Sigmoid colon (tissue), 6 donors: ENCODE measurements at regions not wholly inside any gene's neighbourhood (a gene's known extent, or its start where the extent isn't known, plus 50 kb on each side); places are given as distances from the start of the nearest gene placed in this dataset.

ENCODE experiments used
- DNase-seq: peaks from one replicate; pipeline ENCODE4 v3.0.0-alpha.2; 2019
- H3K27ac ChIP-seq, 4 donors: fragments of 200-600 bp; sonication (generic); one replicate each; pipeline ENCODE4 v1.5.1; 2016 to 2019; ENCODE audit warnings: mild to moderate bottlenecking in 1 of 4
- H3K27me3 ChIP-seq, 3 donors: fragments of 200-600 bp; sonication (generic); one replicate each; pipeline ENCODE4 v1.5.1; 2019; ENCODE audit warnings: mild to moderate bottlenecking in 1 of 3
- H3K36me3 ChIP-seq, 4 donors: fragments of 200-600 bp; sonication (generic); one replicate each; pipeline ENCODE4 v1.5.1; 2016 to 2019
- H3K4me1 ChIP-seq, 4 donors: fragments of 200-600 bp; sonication (generic); one replicate each; pipeline ENCODE4 v1.5.1; 2017 to 2019
- H3K4me3 ChIP-seq, 4 donors: fragments of 200-600 bp; sonication (generic); one replicate each; pipeline ENCODE4 v1.5.1; 2017 to 2019; ENCODE audit warnings: mild to moderate bottlenecking in 2 of 4, moderate library complexity in 1 of 4
- H3K9me3 ChIP-seq, 4 donors: fragments of 200-600 bp in 3 of 4; sonication (generic) in 3 of 4; one replicate each; pipeline versions ENCODE4 v1.5.1 to v1.6.1; 2013 to 2019
- EP300 ChIP-seq, 4 donors: sonication (generic); formaldehyde crosslinking; IDR thresholded peaks; one replicate each; pipeline ENCODE4 v1.6.1; 2017; ENCODE audit warnings: antibody characterized with exemption in 4 of 4
- POLR2A ChIP-seq, 2 donors: fragments of 450-650 bp; IDR thresholded peaks; one replicate each; pipeline ENCODE4 v1.6.1; 2016; ENCODE audit warnings: antibody characterized with exemption in 2 of 2, mild to moderate bottlenecking in 2 of 2, moderate library complexity in 2 of 2
- POLR2AphosphoS5 ChIP-seq, 4 donors: sonication (generic); formaldehyde crosslinking; IDR thresholded peaks; one replicate each; pipeline ENCODE4 v1.6.1; 2017; ENCODE audit warnings: antibody characterized with exemption in 4 of 4
- WGBS, 2 donors: extraction: QIAGEN DNeasy Blood & Tissue Kit; methylation state at CpG; one replicate each; pipeline ENCODE4 v1.1.7; 2013; 5-methylcytosine and 5-hydroxymethylcytosine counted together
- intact Hi-C: fragments of 100-400 bp; cut with DNase I; formaldehyde crosslinking; loops from one replicate; pipeline ENCODE4 v1.15.1; 2023
- TF ChIP-seq, protein P1 (sequence below), 4 experiments: fragments of 450-650 bp in 3 of 4; fragments of 200-600 bp in 1 of 4; IDR thresholded peaks; one replicate each; pipeline ENCODE4 v1.5.1; 2016 to 2019; ENCODE audit warnings: antibody characterized with exemption in 4 of 4, mild to moderate bottlenecking in 3 of 4, moderate library complexity in 2 of 4
- donor health status: healthy with polysubstance abuse.
- donor health status: healthy.

DNA sequence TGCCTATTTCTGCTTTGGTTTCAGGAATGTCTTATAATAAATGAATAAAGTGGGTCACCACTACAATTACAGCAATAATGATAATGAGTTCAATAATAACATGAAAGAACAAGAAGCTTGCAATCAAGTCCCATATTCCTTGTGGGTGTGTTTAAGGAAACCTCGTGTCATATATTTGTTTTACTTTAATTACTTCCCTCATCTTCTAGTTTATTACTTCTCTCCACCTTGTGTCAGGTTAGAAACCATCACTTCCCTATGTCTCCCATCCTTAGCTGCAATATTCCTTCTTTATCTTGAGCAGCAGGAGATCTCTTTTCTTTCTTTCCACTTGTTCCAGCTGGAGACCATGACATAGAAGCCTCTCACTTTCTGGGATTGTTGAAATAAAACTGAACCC lies 384.0 kb upstream of the TMEM132C start:
- intact Hi-C loops: no loop called here
- Histone ChIP-seq H3K27me3 (no peaks in the 10 kb centered on the region), H3K27ac (no peak overlapping the region), H3K9me3 (no peaks in the 10 kb centered on the region), H3K4me1 (no peaks in the 10 kb centered on the region), H3K4me3 (no peak overlapping the region), H3K36me3 (no peaks in the 10 kb centered on the region)
- 8 to 57% methylated on average over 1 of the region's 1 CpG for WGBS, 2 donors
- no peak for DNase-seq
- TF ChIP-seq POLR2AphosphoS5 (IDR thresholded peaks at IDR 0.05): no peak
- TF ChIP-seq POLR2A (IDR thresholded peaks at IDR 0.05): no peak
- TF ChIP-seq, protein P1, sequence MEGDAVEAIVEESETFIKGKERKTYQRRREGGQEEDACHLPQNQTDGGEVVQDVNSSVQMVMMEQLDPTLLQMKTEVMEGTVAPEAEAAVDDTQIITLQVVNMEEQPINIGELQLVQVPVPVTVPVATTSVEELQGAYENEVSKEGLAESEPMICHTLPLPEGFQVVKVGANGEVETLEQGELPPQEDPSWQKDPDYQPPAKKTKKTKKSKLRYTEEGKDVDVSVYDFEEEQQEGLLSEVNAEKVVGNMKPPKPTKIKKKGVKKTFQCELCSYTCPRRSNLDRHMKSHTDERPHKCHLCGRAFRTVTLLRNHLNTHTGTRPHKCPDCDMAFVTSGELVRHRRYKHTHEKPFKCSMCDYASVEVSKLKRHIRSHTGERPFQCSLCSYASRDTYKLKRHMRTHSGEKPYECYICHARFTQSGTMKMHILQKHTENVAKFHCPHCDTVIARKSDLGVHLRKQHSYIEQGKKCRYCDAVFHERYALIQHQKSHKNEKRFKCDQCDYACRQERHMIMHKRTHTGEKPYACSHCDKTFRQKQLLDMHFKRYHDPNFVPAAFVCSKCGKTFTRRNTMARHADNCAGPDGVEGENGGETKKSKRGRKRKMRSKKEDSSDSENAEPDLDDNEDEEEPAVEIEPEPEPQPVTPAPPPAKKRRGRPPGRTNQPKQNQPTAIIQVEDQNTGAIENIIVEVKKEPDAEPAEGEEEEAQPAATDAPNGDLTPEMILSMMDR (IDR thresholded peaks at IDR 0.05): no peak
- no peak for TF ChIP-seq EP300 (IDR thresholded peaks at IDR 0.05)

DNA sequence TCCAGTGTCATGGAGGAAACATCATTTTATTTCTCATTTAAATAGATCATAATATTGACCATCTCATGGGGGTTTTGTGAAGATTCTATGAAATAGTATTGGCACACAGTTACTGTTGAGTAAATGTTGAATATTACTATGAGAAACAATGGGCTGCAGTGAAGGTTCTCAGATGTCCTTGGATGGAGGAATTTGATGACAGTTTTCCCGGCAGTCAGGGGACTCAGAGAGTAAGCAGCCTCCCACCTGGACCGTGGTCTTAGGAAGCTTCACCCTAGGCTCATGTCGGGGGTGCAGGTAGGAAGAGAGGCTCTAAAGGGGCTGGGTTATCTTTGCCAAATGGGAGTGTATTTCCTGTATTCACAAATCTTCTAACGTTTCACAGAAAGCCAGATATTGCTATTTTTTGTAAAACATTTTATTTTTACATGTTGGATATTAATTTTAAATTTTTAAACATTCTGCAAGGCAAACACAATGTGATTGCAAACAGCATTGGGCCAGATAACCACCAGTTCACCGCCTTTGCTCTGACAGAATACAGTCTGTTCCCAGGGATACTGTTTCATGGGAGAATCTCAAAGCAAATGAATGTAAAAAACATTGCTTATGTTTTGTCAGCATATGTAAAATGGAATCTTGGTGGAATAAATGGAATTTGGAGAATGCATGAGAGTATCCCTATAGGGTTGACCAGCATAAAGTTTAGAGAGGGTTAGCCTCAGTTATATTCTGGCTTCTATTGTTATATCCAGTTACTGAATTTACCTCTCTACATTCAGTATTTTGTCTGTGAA lies 380.8 kb upstream of the TMEM132C start:
- WGBS, 2 donors: 70 to 71% methylated on average over 5 of the region's 5 CpGs
- Histone ChIP-seq H3K4me1 (peaks cover 0 to 15% (median 6%) of the 10 kb centered on the region in 4 donors), H3K9me3 (no peaks in the 10 kb centered on the region), H3K36me3 (no peaks in the 10 kb centered on the region), H3K27me3 (no peaks in the 10 kb centered on the region), H3K27ac (no peak overlapping the region), H3K4me3 (no peak overlapping the region)
- no peak for TF ChIP-seq POLR2AphosphoS5 (IDR thresholded peaks at IDR 0.05)
- TF ChIP-seq POLR2A (IDR thresholded peaks at IDR 0.05): no peak
- no peak for TF ChIP-seq EP300 (IDR thresholded peaks at IDR 0.05)
- TF ChIP-seq, protein P1 (IDR thresholded peaks at IDR 0.05): no peak
- no peak for DNase-seq
- intact Hi-C loops: no loop called here

DNA sequence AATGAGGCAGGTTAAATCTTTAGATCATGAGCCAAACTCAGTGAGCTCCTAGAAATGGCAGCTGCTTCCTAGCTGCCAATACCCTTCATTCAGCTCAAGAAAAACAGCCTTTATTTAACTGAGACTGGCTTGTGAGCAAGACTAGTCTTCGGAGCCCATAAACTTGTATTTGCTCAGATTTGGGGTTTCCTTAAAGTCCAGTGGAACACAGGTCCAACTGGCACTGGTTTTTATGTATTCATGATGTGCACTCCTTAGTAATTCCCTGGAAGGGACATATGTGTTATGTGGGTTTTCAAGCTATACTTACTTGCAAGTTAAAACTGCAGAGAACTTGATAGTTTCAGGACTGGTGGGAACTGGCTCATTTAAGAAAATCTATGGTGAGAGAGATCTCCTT lies 380.1 kb upstream of the TMEM132C start:
- TF ChIP-seq, protein P1 (IDR thresholded peaks at IDR 0.05): no peak
- no peak for TF ChIP-seq POLR2A (IDR thresholded peaks at IDR 0.05)
- TF ChIP-seq EP300 (IDR thresholded peaks at IDR 0.05): no peak
- no peak for TF ChIP-seq POLR2AphosphoS5 (IDR thresholded peaks at IDR 0.05)
- H3K27me3 ChIP-seq: no peaks in the 10 kb centered on the region
- no peak overlapping the region for H3K27ac ChIP-seq
- 78 to 81% methylated on average over 1 of the region's 1 CpG for WGBS, 2 donors
- DNase-seq: no peak
- H3K9me3 ChIP-seq: no peaks in the 10 kb centered on the region
- intact Hi-C loops: no loop called here
- no peak overlapping the region for H3K4me3 ChIP-seq
- peaks cover 0 to 22% (median 9%) of the 10 kb centered on the region in 4 donors for H3K4me1 ChIP-seq
- no peaks in the 10 kb centered on the region for H3K36me3 ChIP-seq

DNA sequence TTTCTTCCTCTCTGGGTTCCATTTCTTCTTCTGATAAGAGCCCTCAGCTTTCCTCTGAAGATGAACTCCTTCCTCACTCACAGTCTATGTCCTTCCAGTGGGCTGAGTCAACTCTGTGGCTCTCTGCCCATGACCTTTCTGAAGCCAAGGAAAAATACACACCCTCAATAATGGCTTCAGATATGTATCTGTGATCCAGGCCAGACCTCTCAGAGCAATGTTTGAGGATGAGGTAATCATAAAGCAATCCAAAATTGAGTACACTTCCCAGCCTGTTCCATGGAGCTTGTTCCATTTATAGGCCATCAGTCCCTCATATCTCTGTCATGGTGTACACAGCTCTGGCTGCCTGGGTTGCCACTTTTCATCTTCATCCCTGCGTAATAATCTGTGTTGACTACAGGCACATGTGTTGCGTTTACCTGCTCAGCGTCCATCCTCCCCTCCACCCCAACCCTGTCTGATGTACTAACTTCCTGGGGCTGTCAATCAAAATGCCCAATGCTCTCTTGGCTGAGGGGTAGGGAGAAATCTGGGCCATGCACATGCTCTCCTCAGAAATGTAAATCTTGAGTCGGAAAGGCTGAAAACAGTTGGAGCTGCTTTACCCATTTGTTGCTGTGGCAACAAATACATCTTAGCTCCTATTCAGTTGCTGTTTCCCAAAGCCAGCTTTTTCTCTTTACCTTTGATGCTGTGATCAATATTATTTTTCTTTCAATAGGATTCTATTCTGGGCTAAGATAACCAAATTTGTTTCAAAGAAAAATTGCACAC lies 377.8 kb upstream of the TMEM132C start:
- intact Hi-C loops: no loop called here
- Histone ChIP-seq H3K27ac (peak overlapping the region in 2 of 4 donors; percentile 24 to 77), H3K4me3 (no peak overlapping the region), H3K4me1 (peaks cover 0 to 31% (median 13%) of the 10 kb centered on the region in 4 donors), H3K27me3 (no peaks in the 10 kb centered on the region), H3K36me3 (no peaks in the 10 kb centered on the region), H3K9me3 (no peaks in the 10 kb centered on the region)
- TF ChIP-seq POLR2AphosphoS5 (IDR thresholded peaks at IDR 0.05) (peak in 3 of 4 donors; percentile 28 to 62 (median 30)), EP300 (IDR thresholded peaks at IDR 0.05) (no peak)
- TF ChIP-seq, protein P1 (IDR thresholded peaks at IDR 0.05): no peak
- WGBS, 2 donors: 87 to 93% methylated on average over 4 of the region's 4 CpGs
- DNase-seq: no peak
